NT2/D1 (cell line): ENCODE measurements at regions not wholly inside any gene's neighbourhood (a gene's known extent, or its start where the extent isn't known, plus 50 kb on each side); places are given as distances from the start of the nearest gene placed in this dataset.

Experiments
- DNase-seq: peaks from one replicate; pipeline ENCODE4 v3.0.0-alpha.2; 2011; ENCODE audit warnings: low read depth, low spot score
- H3K27me3 ChIP-seq: 2 replicates; pipeline ENCODE4 v1.6.0; 2011; ENCODE audit warnings: mild to moderate bottlenecking; ENCODE audit not compliant: insufficient read length, insufficient read depth
- H3K36me3 ChIP-seq: 2 replicates; pipeline ENCODE4 v1.6.1; 2011; ENCODE audit warnings: mild to moderate bottlenecking, low read length, mixed read lengths; ENCODE audit not compliant: insufficient read depth, insufficient read length
- H3K4me1 ChIP-seq: 2 replicates; pipeline ENCODE4 v1.5.1; 2011; ENCODE audit not compliant: insufficient read depth, insufficient read length
- H3K4me3 ChIP-seq: 2 replicates; pipeline ENCODE4 v1.5.1; 2011; ENCODE audit warnings: low read depth; ENCODE audit not compliant: insufficient read length
- H3K9ac ChIP-seq: 2 replicates; pipeline ENCODE4 v1.6.0; 2011; ENCODE audit warnings: low read depth; ENCODE audit not compliant: insufficient read length
- H3K9me3 ChIP-seq: 2 replicates; pipeline ENCODE4 v1.5.1; 2011; ENCODE audit warnings: mild to moderate bottlenecking, low read length; ENCODE audit not compliant: insufficient read depth
- SUZ12 ChIP-seq: IDR thresholded peaks from 2 replicates; pipeline ENCODE4 v1.6.1; 2011; ENCODE audit not compliant: insufficient read length, insufficient read depth; ENCODE audit errors: extremely low read depth
- YY1 ChIP-seq: IDR thresholded peaks from 2 replicates; pipeline ENCODE4 v1.6.1; 2011; ENCODE audit not compliant: insufficient read length, insufficient read depth
- ZNF274 ChIP-seq: IDR thresholded peaks from 2 replicates; pipeline ENCODE4 v1.6.1; 2011; ENCODE audit warnings: mild to moderate bottlenecking, low read depth, low read length

DNA sequence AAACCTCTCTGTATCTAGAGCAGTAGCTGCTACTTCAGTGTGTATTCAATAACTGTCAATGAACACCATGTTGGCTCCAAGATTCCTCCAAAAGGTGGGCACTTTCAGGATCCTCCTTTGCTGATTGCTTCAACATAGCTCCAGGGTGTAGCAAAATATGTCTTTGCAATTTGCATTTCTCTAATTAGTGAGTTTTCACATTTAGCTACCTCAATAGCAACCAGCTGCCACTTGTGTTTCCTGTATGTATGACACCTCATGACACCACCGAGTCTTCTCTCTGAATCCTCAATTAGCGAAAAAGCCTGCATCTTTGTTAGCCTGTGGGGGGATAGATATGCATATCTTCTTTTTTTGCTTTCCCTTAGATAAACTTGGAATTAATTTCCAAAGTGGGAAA is 898.3 kb upstream of the FAT3 start:
- Histone ChIP-seq H3K9ac (no peak overlapping the region), H3K4me3 (no peak overlapping the region), H3K36me3 (no peaks in the 10 kb centered on the region), H3K9me3 (peaks cover 12% of the 10 kb centered on the region; the same call in 1 of the 2 replicates), H3K4me1 (no peaks in the 10 kb centered on the region), H3K27me3 (no peaks in the 10 kb centered on the region)
- TF ChIP-seq ZNF274 (no peak), SUZ12 (no peak), YY1 (no peak)
- no peak for DNase-seq

DNA sequence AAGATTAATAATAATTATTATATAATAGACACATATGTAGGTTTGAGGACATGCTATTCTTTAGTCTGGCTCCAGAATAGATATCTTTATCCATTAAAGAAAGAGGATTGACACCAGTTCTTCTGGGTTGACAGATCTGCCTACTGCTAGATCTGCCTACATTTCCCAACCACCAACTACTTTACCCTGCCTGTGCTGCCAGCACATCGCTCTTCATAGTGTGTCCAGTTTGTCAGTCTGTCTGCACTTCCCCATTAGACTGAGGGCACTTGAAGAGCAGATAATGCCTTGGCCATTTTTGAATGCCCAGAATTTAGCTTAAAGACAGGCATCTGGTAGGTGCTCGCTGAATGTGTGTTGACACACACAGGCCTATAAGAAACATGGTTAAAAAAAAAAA is 910.1 kb upstream of the FAT3 start:
- Histone ChIP-seq H3K9me3 (no peaks in the 10 kb centered on the region), H3K9ac (no peak overlapping the region), H3K4me1 (no peaks in the 10 kb centered on the region), H3K36me3 (no peaks in the 10 kb centered on the region), H3K27me3 (no peaks in the 10 kb centered on the region), H3K4me3 (no peak overlapping the region)
- no peak for DNase-seq
- TF ChIP-seq SUZ12 (no peak), YY1 (no peak)

GRCh38 chr11:91312541-91312940 is 912.1 kb upstream of the FAT3 start:
- Histone ChIP-seq H3K36me3 (no peaks in the 10 kb centered on the region), H3K9ac (no peak overlapping the region), H3K4me3 (no peak overlapping the region), H3K27me3 (no peaks in the 10 kb centered on the region), H3K9me3 (no peaks in the 10 kb centered on the region), H3K4me1 (no peaks in the 10 kb centered on the region)
- TF ChIP-seq SUZ12 (no peak), ZNF274 (no peak), YY1 (no peak)
- no peak for DNase-seq

- TF ChIP-seq YY1 (no peak), SUZ12 (no peak), ZNF274 (no peak)
- no peaks in the 10 kb centered on the region for H3K9me3 ChIP-seq
- H3K36me3 ChIP-seq, result no peaks in the 10 kb centered on the region
- no peaks in the 10 kb centered on the region for H3K27me3 ChIP-seq
- no peak for DNase-seq
- no peaks in the 10 kb centered on the region for H3K4me1 ChIP-seq
- no peak overlapping the region for H3K4me3 ChIP-seq
- H3K9ac ChIP-seq, result no peak overlapping the region
Measured at GRCh38 chr11:91310085-91310484, 914.5 kb upstream of the FAT3 start.

GRCh38 chr11:91308069-91308468 is 916.5 kb upstream of the FAT3 start:
- TF ChIP-seq ZNF274, result no peak
- no peak for TF ChIP-seq YY1
- TF ChIP-seq SUZ12, result no peak
- Histone ChIP-seq H3K27me3 (no peaks in the 10 kb centered on the region), H3K9me3 (no peaks in the 10 kb centered on the region), H3K9ac (no peak overlapping the region), H3K36me3 (no peaks in the 10 kb centered on the region), H3K4me1 (no peaks in the 10 kb centered on the region), H3K4me3 (no peak overlapping the region)
- no peak for DNase-seq

DNA sequence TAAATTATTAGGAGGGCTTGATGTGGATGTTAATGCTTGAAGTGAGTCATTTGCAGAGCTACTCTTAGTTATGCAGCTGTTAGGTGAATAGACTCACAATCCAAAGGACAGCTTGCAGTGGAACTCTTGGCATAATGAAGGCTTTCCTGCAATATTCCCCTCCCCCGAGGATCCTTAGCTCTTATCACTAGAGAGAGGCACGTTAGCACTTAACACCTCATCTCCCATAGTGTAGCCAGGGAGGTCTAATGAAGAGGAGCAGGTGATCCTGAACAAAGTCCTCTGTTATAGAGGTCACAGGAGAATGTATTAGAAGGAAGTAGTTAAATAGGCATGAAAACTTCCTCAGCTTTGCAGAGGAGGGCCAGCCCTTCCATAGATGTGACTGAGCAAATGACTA is 919.2 kb upstream of the FAT3 start:
- Histone ChIP-seq H3K27me3 (no peaks in the 10 kb centered on the region), H3K9me3 (no peaks in the 10 kb centered on the region), H3K36me3 (no peaks in the 10 kb centered on the region), H3K4me1 (no peaks in the 10 kb centered on the region), H3K4me3 (no peak overlapping the region), H3K9ac (no peak overlapping the region)
- DNase-seq, result peak; percentile 2
- no peak for TF ChIP-seq ZNF274
- TF ChIP-seq YY1, result no peak
- no peak for TF ChIP-seq SUZ12

GRCh38 chr11:91303749-91304148 is 920.9 kb upstream of the FAT3 start:
- no peaks in the 10 kb centered on the region for H3K27me3 ChIP-seq
- H3K4me3 ChIP-seq, result no peak overlapping the region
- no peaks in the 10 kb centered on the region for H3K36me3 ChIP-seq
- H3K4me1 ChIP-seq, result no peaks in the 10 kb centered on the region
- H3K9me3 ChIP-seq, result no peaks in the 10 kb centered on the region
- no peak for DNase-seq
- H3K9ac ChIP-seq, result no peak overlapping the region
- TF ChIP-seq ZNF274 (no peak), YY1 (no peak), SUZ12 (no peak)

- no peak for TF ChIP-seq SUZ12
- no peak for TF ChIP-seq ZNF274
- no peak for TF ChIP-seq YY1
- H3K36me3 ChIP-seq, result no peaks in the 10 kb centered on the region
- DNase-seq, result no peak
- no peak overlapping the region for H3K4me3 ChIP-seq
- no peaks in the 10 kb centered on the region for H3K27me3 ChIP-seq
- H3K9ac ChIP-seq, result no peak overlapping the region
- H3K9me3 ChIP-seq, result no peaks in the 10 kb centered on the region
- H3K4me1 ChIP-seq, result no peaks in the 10 kb centered on the region
Measured at GRCh38 chr11:91299980-91300379, 924.6 kb upstream of the FAT3 start.
